WTC11 (cell line): ENCODE measurements at regions not wholly inside any gene's neighbourhood (a gene's known extent, or its start where the extent isn't known, plus 50 kb on each side); places are given as distances from the start of the nearest gene placed in this dataset.

Experiments used
- ATAC-seq: fragments of 200-7000 bp; cut with Tn5 transposase; 2 replicates; pipeline ENCODE4 v1.10.0; 2021; ENCODE audit warnings: mild to moderate bottlenecking, moderate library complexity
- CTCF ChIA-PET: fragments of 300-600 bp; sonication (Branson Sonifier 250); formaldehyde crosslinking; loops from one replicate; lab custom pipeline; 2021; ENCODE audit warnings: antibody characterized with exemption; lab: Charles Lee
- POLR2A ChIA-PET: fragments of 350-600 bp; sonication (Branson Sonifier 250); formaldehyde crosslinking; loops from one replicate; lab custom pipeline; 2021; ENCODE audit warnings: antibody characterized with exemption; lab: Charles Lee
- DNase-seq: peaks from one replicate; pipeline ENCODE4 v3.0.0; 2021; ENCODE audit warnings: low spot score
- H3K27ac Mint-ChIP-seq: 2 replicates; pipeline ENCODE4 v1.8.0; 2021; ENCODE audit warnings: mixed read lengths
- H3K27me3 Mint-ChIP-seq: 2 replicates; pipeline ENCODE4 v1.8.0; 2021; ENCODE audit warnings: low read depth, mild to moderate bottlenecking, moderate library complexity, mixed read lengths
- H3K36me3 Mint-ChIP-seq: 2 replicates; pipeline ENCODE4 v1.8.0; 2021; ENCODE audit warnings: mixed read lengths
- H3K4me1 Mint-ChIP-seq: 2 replicates; pipeline ENCODE4 v1.8.0; 2022; ENCODE audit warnings: mixed read lengths
- H3K4me3 Mint-ChIP-seq: 2 replicates; pipeline ENCODE4 v1.8.0; 2021; ENCODE audit warnings: mild to moderate bottlenecking, moderate library complexity, mixed read lengths
- H3K9me3 Mint-ChIP-seq: 2 replicates; pipeline ENCODE4 v1.8.0; 2021; ENCODE audit warnings: mixed read lengths
- ARID4B ChIP-seq: sonication (generic); formaldehyde crosslinking; IDR thresholded peaks from 2 replicates; pipeline ENCODE4 v1.8.0; 2023; ENCODE audit warnings: missing genetic modification reagents, mild to moderate bottlenecking, borderline replicate concordance
- CREB1 ChIP-seq: sonication (generic); formaldehyde crosslinking; IDR thresholded peaks from 2 replicates; pipeline ENCODE4 v1.8.0; 2023; ENCODE audit warnings: mild to moderate bottlenecking, missing genetic modification reagents
- ELF4 ChIP-seq: sonication (generic); formaldehyde crosslinking; IDR thresholded peaks from 2 replicates; pipeline ENCODE4 v1.8.1; 2022; ENCODE audit warnings: low read depth, mild to moderate bottlenecking, moderate library complexity, missing genetic modification reagents
- ERG ChIP-seq: fragments of 250-450 bp; sonication (Bioruptor Pico); IDR thresholded peaks from 2 replicates; pipeline ENCODE4 v1.8.0; 2021; ENCODE audit warnings: mild to moderate bottlenecking
- FOXK1 ChIP-seq: sonication (generic); formaldehyde crosslinking; IDR thresholded peaks from 2 replicates; pipeline ENCODE4 v1.8.0; 2022; ENCODE audit warnings: mild to moderate bottlenecking, moderate library complexity, missing genetic modification reagents
- IRF2 ChIP-seq: sonication (generic); formaldehyde crosslinking; IDR thresholded peaks from 2 replicates; pipeline ENCODE4 v1.8.0; 2022; ENCODE audit warnings: low read depth, missing genetic modification reagents, borderline replicate concordance
- JAZF1 ChIP-seq: fragments of 250-450 bp; sonication (Bioruptor Pico); IDR thresholded peaks from 2 replicates; pipeline ENCODE4 v1.9.0; 2021; ENCODE audit warnings: moderate library complexity, mild to moderate bottlenecking, inconsistent platforms
- KAT7 ChIP-seq: sonication (generic); formaldehyde crosslinking; IDR thresholded peaks from 2 replicates; pipeline ENCODE4 v1.8.1; 2023; ENCODE audit warnings: missing genetic modification reagents, mild to moderate bottlenecking, borderline replicate concordance
- SMAD3 ChIP-seq: sonication (generic); formaldehyde crosslinking; IDR thresholded peaks from 2 replicates; pipeline ENCODE4 v1.8.0; 2022; ENCODE audit warnings: missing genetic modification reagents, mild to moderate bottlenecking, borderline replicate concordance
- SP1 ChIP-seq: sonication (generic); formaldehyde crosslinking; conservative IDR thresholded peaks from 2 replicates; pipeline ENCODE4 v1.8.1; 2022; ENCODE audit warnings: missing genetic modification reagents
- TEAD1 ChIP-seq: sonication (generic); formaldehyde crosslinking; IDR thresholded peaks from 2 replicates; pipeline ENCODE4 v1.8.0; 2022; ENCODE audit warnings: mild to moderate bottlenecking, missing genetic modification reagents
- ZBTB43 ChIP-seq: sonication (generic); formaldehyde crosslinking; IDR thresholded peaks from 2 replicates; pipeline ENCODE4 v1.8.1; 2023; ENCODE audit warnings: mild to moderate bottlenecking, missing genetic modification reagents
- ZNF219 ChIP-seq: sonication (generic); formaldehyde crosslinking; IDR thresholded peaks from 2 replicates; pipeline ENCODE4 v1.8.0; 2023; ENCODE audit warnings: missing genetic modification reagents, mild to moderate bottlenecking, borderline replicate concordance
- ZNF263 ChIP-seq: sonication (generic); formaldehyde crosslinking; IDR thresholded peaks from 2 replicates; pipeline ENCODE4 v1.8.1; 2022; ENCODE audit warnings: low read depth, mild to moderate bottlenecking, moderate library complexity, missing genetic modification reagents
- ZNF425 ChIP-seq: fragments of 250-450 bp; sonication (Bioruptor Pico); conservative IDR thresholded peaks from 2 replicates; pipeline ENCODE4 v1.9.0; 2021; ENCODE audit warnings: mild to moderate bottlenecking
- TF ChIP-seq, protein P1 (sequence below): sonication (generic); formaldehyde crosslinking; IDR thresholded peaks from 2 replicates; pipeline ENCODE4 v1.8.0; 2022; ENCODE audit warnings: mild to moderate bottlenecking, missing genetic modification reagents
- TF ChIP-seq, protein P2 (sequence below): sonication (generic); formaldehyde crosslinking; IDR thresholded peaks from 2 replicates; pipeline ENCODE4 v1.8.0; 2022; ENCODE audit warnings: mild to moderate bottlenecking, missing genetic modification reagents
- TF ChIP-seq, protein P3 (sequence below): sonication (generic); formaldehyde crosslinking; conservative IDR thresholded peaks from 2 replicates; pipeline ENCODE4 v1.8.1; 2023; ENCODE audit warnings: mild to moderate bottlenecking, low read depth, missing genetic modification reagents, moderate library complexity

DNA sequence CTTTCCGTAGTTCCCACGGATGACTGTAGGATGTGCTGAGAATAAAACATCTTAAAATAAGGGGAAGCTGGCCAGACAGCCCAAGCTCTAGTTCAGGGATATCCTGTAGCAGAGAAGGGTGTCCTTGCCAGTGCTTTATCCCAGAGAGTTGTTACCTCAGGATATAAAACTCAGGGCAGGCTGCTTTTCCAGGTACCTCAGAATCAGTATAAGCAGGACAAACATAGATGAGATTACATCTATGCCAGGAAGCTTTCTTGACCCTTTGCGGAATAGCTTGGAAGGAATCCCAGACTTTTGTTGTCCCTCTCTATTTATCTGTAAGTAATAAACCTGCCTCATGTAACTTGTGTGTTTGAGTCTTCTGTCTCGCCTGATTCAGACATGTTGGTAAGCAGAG lies 565.7 kb downstream of the PRDM9 start:
- DNase-seq, result no peak
- H3K27me3 Mint-ChIP-seq, result no peaks in the 10 kb centered on the region
- no peaks in the 10 kb centered on the region for H3K4me1 Mint-ChIP-seq
- H3K27ac Mint-ChIP-seq, result no peak overlapping the region
- H3K36me3 Mint-ChIP-seq, result peaks cover 5% of the 10 kb centered on the region; the same call in 1 of the 2 replicates
- no peak overlapping the region for H3K4me3 Mint-ChIP-seq
- ATAC-seq, result no peak
- no peak for TF ChIP-seq IRF2 (CRISPR knock-in tag)
- CTCF ChIA-PET, result no interaction called here
- peaks cover 25% of the 10 kb centered on the region for H3K9me3 Mint-ChIP-seq
- POLR2A ChIA-PET, result no interaction called here

GRCh38 chr5:24080046-24080445 lies 564.7 kb downstream of the CDH10 start:
- H3K4me1 Mint-ChIP-seq, result peaks cover 11% of the 10 kb centered on the region
- no peak overlapping the region for H3K4me3 Mint-ChIP-seq

DNA sequence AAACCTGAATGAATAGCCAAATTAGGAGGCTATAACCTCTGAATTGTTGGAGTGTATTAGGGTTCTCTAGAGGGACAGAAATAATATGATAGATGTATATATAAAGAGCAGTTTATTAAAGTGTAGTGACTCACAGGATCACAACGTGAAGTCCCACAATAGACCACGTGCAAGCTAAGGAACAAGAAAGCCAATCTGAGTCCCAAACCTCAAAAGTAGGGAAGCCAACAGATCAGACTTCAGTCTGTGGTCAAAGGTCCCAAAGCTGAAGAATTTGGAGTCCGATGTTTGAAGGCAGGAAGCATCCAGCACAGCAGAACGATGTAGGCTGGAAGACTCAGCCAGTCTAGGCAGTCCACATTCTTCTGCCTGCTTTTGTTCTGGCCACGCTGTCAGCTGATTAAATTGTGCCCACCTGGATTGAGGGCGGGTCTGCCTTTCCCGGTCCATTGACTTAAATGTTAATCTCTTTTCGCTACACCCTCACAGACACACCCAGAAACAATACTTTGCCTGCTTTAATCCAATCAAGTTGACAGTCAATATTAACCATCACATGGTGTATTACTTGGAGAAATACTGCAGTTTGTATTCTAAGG lies 550.6 kb downstream of the CDH10 start:
- H3K9me3 Mint-ChIP-seq, result peaks cover 37% of the 10 kb centered on the region
- peaks cover 14% of the 10 kb centered on the region for H3K36me3 Mint-ChIP-seq
- H3K4me3 Mint-ChIP-seq, result no peak overlapping the region
- peak; percentile 58; the same call in 1 of the 2 replicates for ATAC-seq
- no peaks in the 10 kb centered on the region for H3K27me3 Mint-ChIP-seq
- no peak overlapping the region for H3K27ac Mint-ChIP-seq
- POLR2A ChIA-PET, result no interaction called here
- no peak for DNase-seq
- no peaks in the 10 kb centered on the region for H3K4me1 Mint-ChIP-seq
- TF ChIP-seq JAZF1 (CRISPR knock-in tag) (no peak), TEAD1 (CRISPR knock-in tag) (no peak), SP1 (CRISPR knock-in tag) (no peak), FOXK1 (no peak), ZBTB43 (CRISPR knock-in tag) (no peak), ARID4B (CRISPR knock-in tag) (no peak), SMAD3 (CRISPR knock-in tag) (no peak), ELF4 (CRISPR knock-in tag) (no peak), CREB1 (CRISPR knock-in tag) (no peak), ZNF263 (no peak), ERG (no peak), ZNF219 (no peak), ZNF425 (CRISPR knock-in tag) (no peak)
- TF ChIP-seq, protein P1, sequence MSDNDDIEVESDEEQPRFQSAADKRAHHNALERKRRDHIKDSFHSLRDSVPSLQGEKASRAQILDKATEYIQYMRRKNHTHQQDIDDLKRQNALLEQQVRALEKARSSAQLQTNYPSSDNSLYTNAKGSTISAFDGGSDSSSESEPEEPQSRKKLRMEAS, result no peak
- TF ChIP-seq, protein P2, sequence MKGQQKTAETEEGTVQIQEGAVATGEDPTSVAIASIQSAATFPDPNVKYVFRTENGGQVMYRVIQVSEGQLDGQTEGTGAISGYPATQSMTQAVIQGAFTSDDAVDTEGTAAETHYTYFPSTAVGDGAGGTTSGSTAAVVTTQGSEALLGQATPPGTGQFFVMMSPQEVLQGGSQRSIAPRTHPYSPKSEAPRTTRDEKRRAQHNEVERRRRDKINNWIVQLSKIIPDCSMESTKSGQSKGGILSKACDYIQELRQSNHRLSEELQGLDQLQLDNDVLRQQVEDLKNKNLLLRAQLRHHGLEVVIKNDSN, result no peak
- TF ChIP-seq, protein P3, sequence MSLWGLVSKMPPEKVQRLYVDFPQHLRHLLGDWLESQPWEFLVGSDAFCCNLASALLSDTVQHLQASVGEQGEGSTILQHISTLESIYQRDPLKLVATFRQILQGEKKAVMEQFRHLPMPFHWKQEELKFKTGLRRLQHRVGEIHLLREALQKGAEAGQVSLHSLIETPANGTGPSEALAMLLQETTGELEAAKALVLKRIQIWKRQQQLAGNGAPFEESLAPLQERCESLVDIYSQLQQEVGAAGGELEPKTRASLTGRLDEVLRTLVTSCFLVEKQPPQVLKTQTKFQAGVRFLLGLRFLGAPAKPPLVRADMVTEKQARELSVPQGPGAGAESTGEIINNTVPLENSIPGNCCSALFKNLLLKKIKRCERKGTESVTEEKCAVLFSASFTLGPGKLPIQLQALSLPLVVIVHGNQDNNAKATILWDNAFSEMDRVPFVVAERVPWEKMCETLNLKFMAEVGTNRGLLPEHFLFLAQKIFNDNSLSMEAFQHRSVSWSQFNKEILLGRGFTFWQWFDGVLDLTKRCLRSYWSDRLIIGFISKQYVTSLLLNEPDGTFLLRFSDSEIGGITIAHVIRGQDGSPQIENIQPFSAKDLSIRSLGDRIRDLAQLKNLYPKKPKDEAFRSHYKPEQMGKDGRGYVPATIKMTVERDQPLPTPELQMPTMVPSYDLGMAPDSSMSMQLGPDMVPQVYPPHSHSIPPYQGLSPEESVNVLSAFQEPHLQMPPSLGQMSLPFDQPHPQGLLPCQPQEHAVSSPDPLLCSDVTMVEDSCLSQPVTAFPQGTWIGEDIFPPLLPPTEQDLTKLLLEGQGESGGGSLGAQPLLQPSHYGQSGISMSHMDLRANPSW, result no peak
- CTCF ChIA-PET, result interaction anchor here (0.6 kb wide), 1 partner anchor 275 kb away, joined by 3 read pairs; no protein-coding TSS in a partner anchor

More at GRCh38 chr5:24080046-24080445, 564.7 kb downstream of the CDH10 start:
- no peaks in the 10 kb centered on the region for H3K27me3 Mint-ChIP-seq
- H3K27ac Mint-ChIP-seq, result no peak overlapping the region
- ChIA-PET POLR2A (no interaction called here), CTCF (no interaction called here)
- DNase-seq (no peak), ATAC-seq (no peak)
- H3K9me3 Mint-ChIP-seq, result no peaks in the 10 kb centered on the region
- no peaks in the 10 kb centered on the region for H3K36me3 Mint-ChIP-seq
- TF ChIP-seq JAZF1 (CRISPR knock-in tag), result no peak
- no peak for TF ChIP-seq KAT7
